ENCODE measurements at regions not wholly inside any gene's neighbourhood (a gene's known extent, or its start where the extent isn't known, plus 50 kb on each side); places are given as distances from the start of the nearest gene placed in this dataset.

DNA sequence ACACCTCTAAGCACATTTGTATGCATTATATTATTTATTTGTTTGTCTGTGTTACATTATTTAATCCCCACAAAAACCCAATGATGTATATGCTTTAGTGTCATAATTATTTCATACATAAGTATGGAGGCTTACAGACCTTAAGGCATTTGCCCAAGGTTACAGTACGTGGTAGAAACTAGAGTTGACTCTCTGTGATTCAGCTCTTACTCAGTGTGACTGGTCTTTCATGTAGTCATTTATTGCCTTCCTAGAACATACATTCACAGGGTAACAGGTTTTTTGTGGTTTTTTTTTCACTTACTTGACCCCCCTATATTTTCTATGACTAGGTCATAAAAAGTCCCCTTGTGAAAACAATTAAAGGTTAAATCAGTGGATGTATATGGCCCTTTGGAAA, 566.8 kb downstream of the TFAP2A start:
- Histone ChIP-seq H3K27me3 (no peaks in the 10 kb centered on the region), H3K27ac (no peak overlapping the region), H3K4me3 (no peak overlapping the region), H3K4me1 (no peaks in the 10 kb centered on the region), H3K36me3 (no peaks in the 10 kb centered on the region), H3K9me3 (no peaks in the 10 kb centered on the region)
- TF ChIP-seq, protein P1, sequence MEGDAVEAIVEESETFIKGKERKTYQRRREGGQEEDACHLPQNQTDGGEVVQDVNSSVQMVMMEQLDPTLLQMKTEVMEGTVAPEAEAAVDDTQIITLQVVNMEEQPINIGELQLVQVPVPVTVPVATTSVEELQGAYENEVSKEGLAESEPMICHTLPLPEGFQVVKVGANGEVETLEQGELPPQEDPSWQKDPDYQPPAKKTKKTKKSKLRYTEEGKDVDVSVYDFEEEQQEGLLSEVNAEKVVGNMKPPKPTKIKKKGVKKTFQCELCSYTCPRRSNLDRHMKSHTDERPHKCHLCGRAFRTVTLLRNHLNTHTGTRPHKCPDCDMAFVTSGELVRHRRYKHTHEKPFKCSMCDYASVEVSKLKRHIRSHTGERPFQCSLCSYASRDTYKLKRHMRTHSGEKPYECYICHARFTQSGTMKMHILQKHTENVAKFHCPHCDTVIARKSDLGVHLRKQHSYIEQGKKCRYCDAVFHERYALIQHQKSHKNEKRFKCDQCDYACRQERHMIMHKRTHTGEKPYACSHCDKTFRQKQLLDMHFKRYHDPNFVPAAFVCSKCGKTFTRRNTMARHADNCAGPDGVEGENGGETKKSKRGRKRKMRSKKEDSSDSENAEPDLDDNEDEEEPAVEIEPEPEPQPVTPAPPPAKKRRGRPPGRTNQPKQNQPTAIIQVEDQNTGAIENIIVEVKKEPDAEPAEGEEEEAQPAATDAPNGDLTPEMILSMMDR (IDR thresholded peaks at IDR 0.05), result no peak
- TF ChIP-seq POLR2A (IDR thresholded peaks at IDR 0.05), result no peak
- TF ChIP-seq POLR2AphosphoS5 (IDR thresholded peaks at IDR 0.05; ENCODE audit: insufficient read depth in 1 of 2, low read depth in 1 of 2), result no peak
- DNase-seq (ENCODE audit: extremely low spot score in 2 of 2), result no peak
- intact Hi-C loops (cut with DNase I), result no loop called here

DNA sequence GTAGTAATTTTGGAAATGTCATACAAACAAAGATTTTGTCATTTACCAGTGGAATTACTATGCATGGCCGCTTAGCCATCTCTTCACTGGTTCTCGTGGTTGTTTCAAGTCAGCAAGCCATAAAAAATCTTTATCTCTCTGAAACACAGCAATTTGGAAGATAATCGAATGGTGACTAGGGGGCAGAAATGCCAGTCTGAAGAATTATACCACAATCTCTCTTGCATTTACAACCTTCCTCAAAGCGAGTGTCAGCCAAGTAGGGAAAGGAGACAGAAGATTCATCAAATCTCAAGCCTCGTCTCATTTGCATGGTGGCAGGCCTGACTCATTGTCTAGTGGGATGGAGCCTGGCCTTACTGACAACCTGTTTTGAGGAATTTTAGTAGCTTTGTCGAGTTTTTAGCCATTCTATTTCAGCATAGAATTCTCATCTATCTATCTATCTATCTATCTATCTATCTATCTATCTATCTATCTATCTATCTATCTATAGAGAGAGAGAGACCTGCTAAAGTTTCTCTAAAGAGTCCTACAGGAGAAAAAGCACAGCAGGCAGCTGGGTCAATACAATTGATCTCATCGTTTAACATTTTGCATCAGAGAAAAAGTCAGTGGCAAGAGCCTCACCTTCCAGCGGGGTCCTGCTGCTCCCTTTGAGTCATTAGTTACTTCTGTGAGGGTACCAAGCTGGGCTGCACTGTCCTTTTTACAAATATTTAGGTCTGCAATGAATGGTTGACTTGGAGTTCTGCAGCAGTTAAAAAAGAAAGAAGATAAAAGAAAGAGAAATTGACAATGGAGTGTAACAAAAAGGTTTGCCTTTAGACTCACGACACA, 572.8 kb downstream of the TFAP2A start:
- TF ChIP-seq POLR2A (IDR thresholded peaks at IDR 0.05) (no peak), POLR2AphosphoS5 (IDR thresholded peaks at IDR 0.05; ENCODE audit: insufficient read depth in 1 of 2, low read depth in 1 of 2) (no peak)
- TF ChIP-seq, protein P1 (IDR thresholded peaks at IDR 0.05), result no peak
- intact Hi-C loops (cut with DNase I), result no loop called here
- no peaks in the 10 kb centered on the region for H3K27me3 ChIP-seq

DNA sequence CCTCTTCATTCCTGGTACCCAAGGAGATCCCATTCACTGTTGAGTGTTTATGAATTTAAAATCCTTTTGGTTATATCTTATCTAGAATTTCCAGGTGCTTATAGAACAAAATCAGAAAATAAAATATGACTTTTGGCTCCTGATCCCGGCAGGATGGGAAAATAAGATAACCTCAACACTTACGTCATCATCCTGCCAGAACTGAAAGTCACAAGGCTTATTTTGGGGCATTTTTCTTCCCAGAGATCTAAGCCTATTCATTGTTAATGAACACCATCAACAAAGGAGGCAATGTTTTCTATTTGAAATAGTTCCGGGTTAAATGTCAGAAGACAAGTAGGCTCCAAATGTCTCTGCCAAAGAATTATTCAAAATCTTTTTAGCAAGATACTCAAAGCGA, 580.6 kb downstream of the TFAP2A start:
- no peaks in the 10 kb centered on the region for H3K4me1 ChIP-seq
- no peaks in the 10 kb centered on the region for H3K36me3 ChIP-seq
- no peak for DNase-seq (ENCODE audit: extremely low spot score in 2 of 2)
- H3K9me3 ChIP-seq, result no peaks in the 10 kb centered on the region
- intact Hi-C loops (cut with DNase I), result loop anchor here (5.0 kb wide), 1 partner anchor 1852 kb away; no protein-coding TSS in a partner anchor
- H3K27ac ChIP-seq, result no peak overlapping the region
- TF ChIP-seq, protein P1 (IDR thresholded peaks at IDR 0.05), result no peak
- TF ChIP-seq POLR2A (IDR thresholded peaks at IDR 0.05), result no peak
- no peak for TF ChIP-seq POLR2AphosphoS5 (IDR thresholded peaks at IDR 0.05; ENCODE audit: insufficient read depth in 1 of 2, low read depth in 1 of 2)
- no peak overlapping the region for H3K4me3 ChIP-seq
- H3K27me3 ChIP-seq, result no peaks in the 10 kb centered on the region

More for the DNA sequence above, 572.8 kb downstream of the TFAP2A start:
- Histone ChIP-seq H3K27ac (no peak overlapping the region), H3K9me3 (no peaks in the 10 kb centered on the region), H3K4me3 (no peak overlapping the region), H3K4me1 (no peaks in the 10 kb centered on the region), H3K36me3 (no peaks in the 10 kb centered on the region)
- DNase-seq (ENCODE audit: extremely low spot score in 2 of 2), result no peak

DNA sequence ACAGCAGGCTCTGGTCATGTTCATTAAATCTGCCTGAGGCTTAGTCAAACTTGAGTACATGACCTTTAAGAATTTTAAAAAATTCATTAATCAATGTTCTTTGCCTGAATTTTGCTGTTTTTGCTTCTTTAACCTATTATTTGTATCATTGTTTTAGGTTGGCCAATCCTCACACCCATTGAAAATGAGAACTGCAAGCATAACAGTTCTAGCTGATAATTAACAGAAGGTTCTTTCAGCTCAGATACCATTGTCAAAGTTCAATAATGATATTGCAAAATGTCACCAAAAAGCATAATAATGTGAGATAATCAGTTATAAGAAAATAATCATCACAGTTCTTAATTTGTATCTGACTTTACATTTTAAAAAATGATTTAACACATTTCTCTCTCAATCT, 583.1 kb downstream of the TFAP2A start:
- Histone ChIP-seq H3K27ac (no peak overlapping the region), H3K36me3 (no peaks in the 10 kb centered on the region), H3K4me3 (no peak overlapping the region), H3K9me3 (no peaks in the 10 kb centered on the region), H3K4me1 (no peaks in the 10 kb centered on the region), H3K27me3 (no peaks in the 10 kb centered on the region)
- intact Hi-C loops (cut with DNase I), result loop anchor here (5.0 kb wide), 1 partner anchor 1849 kb away; no protein-coding TSS in a partner anchor
- TF ChIP-seq POLR2AphosphoS5 (IDR thresholded peaks at IDR 0.05; ENCODE audit: insufficient read depth in 1 of 2, low read depth in 1 of 2), result no peak
- TF ChIP-seq POLR2A (IDR thresholded peaks at IDR 0.05), result no peak
- DNase-seq (ENCODE audit: extremely low spot score in 2 of 2), result no peak

DNA sequence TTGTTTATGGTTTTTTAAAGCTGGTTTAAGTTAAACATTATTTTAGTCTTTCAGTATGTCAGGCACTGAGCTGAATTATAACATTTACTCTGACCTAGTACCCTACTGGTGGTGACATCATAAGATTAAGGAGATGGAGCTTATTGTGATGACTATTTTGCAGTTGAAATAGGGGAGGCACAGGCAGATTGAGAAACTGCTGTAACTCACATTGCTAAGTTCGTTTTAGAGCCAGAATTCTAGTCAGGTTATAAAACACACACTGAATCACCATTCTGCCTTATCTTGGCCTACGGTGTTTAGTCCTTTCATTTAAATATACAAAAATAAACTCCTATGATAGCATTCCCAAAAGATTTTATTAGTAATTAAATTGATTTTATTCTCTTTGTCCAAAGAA, 584.1 kb downstream of the TFAP2A start:
- Histone ChIP-seq H3K27me3 (no peaks in the 10 kb centered on the region), H3K9me3 (no peaks in the 10 kb centered on the region), H3K4me1 (no peaks in the 10 kb centered on the region), H3K4me3 (no peak overlapping the region), H3K27ac (no peak overlapping the region), H3K36me3 (no peaks in the 10 kb centered on the region)
- intact Hi-C loops (cut with DNase I), result loop anchor here (5.0 kb wide), 1 partner anchor 1849 kb away; no protein-coding TSS in a partner anchor
- no peak for DNase-seq (ENCODE audit: extremely low spot score in 2 of 2)
- TF ChIP-seq, protein P1 (IDR thresholded peaks at IDR 0.05), result no peak

Measured in vagina (tissue), 2 donors.